CD4-positive, CD25-positive, alpha-beta regulatory T cell (primary cell): ENCODE measurements at regions not wholly inside any gene's neighbourhood (a gene's known extent, or its start where the extent isn't known, plus 50 kb on each side); places are given as distances from the start of the nearest gene placed in this dataset.

Source experiments
- ATAC-seq, 2 donors: fragments of 150-1000 bp; cut with Tn5 transposase; one replicate each; pipeline ENCODE4 v1.10.0; 2021; ENCODE audit warnings: low read depth in 2 of 2, moderate number of reproducible peaks in 2 of 2, moderate library complexity in 1 of 2
- DNase-seq, 3 donors: peaks; one replicate each; pipeline versions ENCODE4 v3.0.0 to v3.0.0-alpha.2; 2012 to 2022; ENCODE audit warnings: mixed read lengths in 1 of 3
- H3K27ac ChIP-seq: one replicate; pipeline ENCODE4 v1.7.0; 2013; ENCODE audit warnings: mild to moderate bottlenecking, low read length; ENCODE audit not compliant: insufficient read depth, poor library complexity, severe bottlenecking
- H3K27me3 ChIP-seq: one replicate; pipeline ENCODE4 v1.7.0; 2013; ENCODE audit warnings: low read length; ENCODE audit not compliant: control insufficient read depth, insufficient read depth
- H3K36me3 ChIP-seq: one replicate; pipeline ENCODE4 v1.7.0; 2013; ENCODE audit warnings: mild to moderate bottlenecking, low read length, moderate library complexity; ENCODE audit not compliant: control insufficient read depth, insufficient read depth
- H3K4me1 ChIP-seq: 2 replicates; pipeline ENCODE4 v1.7.0; 2013; ENCODE audit warnings: mild to moderate bottlenecking, low read length; ENCODE audit not compliant: insufficient read depth, control insufficient read depth, poor library complexity, severe bottlenecking
- H3K4me3 ChIP-seq: one replicate; pipeline ENCODE4 v1.7.0; 2013; ENCODE audit warnings: low read depth, mild to moderate bottlenecking, low read length, moderate library complexity
- H3K9me3 ChIP-seq, 2 experiments: 1 replicate in 1 of 2; 2 replicates in 1 of 2; pipeline ENCODE4 v1.7.0; 2013; ENCODE audit warnings: low read length in 2 of 2, mild to moderate bottlenecking in 1 of 2, moderate library complexity in 1 of 2; ENCODE audit not compliant: control insufficient read depth in 2 of 2
- H3K27ac Mint-ChIP-seq, 3 donors: one replicate each; pipeline ENCODE4 v1.8.0; 2020 to 2022; ENCODE audit warnings: mild to moderate bottlenecking in 3 of 3, mixed read lengths in 3 of 3, moderate library complexity in 2 of 3
- H3K27me3 Mint-ChIP-seq: one replicate; pipeline ENCODE4 v1.8.0; 2022; ENCODE audit warnings: mild to moderate bottlenecking, mixed read lengths
- H3K36me3 Mint-ChIP-seq: one replicate; pipeline ENCODE4 v1.8.0; 2020; ENCODE audit warnings: mixed read lengths
- H3K4me1 Mint-ChIP-seq, 4 donors: one replicate each; pipeline ENCODE4 v1.8.0; 2020 to 2022; ENCODE audit warnings: mixed read lengths in 4 of 4, mild to moderate bottlenecking in 1 of 4
- H3K4me3 Mint-ChIP-seq, 4 donors: one replicate each; pipeline ENCODE4 v1.8.0; 2020 to 2022; ENCODE audit warnings: mild to moderate bottlenecking in 4 of 4, mixed read lengths in 4 of 4, moderate library complexity in 3 of 4
- H3K9me3 Mint-ChIP-seq, 7 donors: one replicate each; pipeline ENCODE4 v1.8.0; 2020 to 2022; ENCODE audit warnings: mixed read lengths in 7 of 7, mild to moderate bottlenecking in 3 of 7, moderate library complexity in 2 of 7

GRCh38 chr6:106870824-106871717 is 103.5 kb downstream of the CD24 start:
- peaks cover 0 to 6% (median 0%) of the 10 kb centered on the region in 7 donors for H3K9me3 Mint-ChIP-seq
- Histone ChIP-seq H3K27ac (no peak overlapping the region), H3K4me3 (no peak overlapping the region), H3K36me3 (no peaks in the 10 kb centered on the region), H3K9me3 (peaks cover 0 to 3% of the 10 kb centered on the region in 2 experiments), H3K27me3 (no peaks in the 10 kb centered on the region), H3K4me1 (no peaks in the 10 kb centered on the region)
- no peaks in the 10 kb centered on the region for H3K4me1 Mint-ChIP-seq
- DNase-seq (no peak), ATAC-seq (no peak)
- H3K27me3 Mint-ChIP-seq, result peaks cover 10% of the 10 kb centered on the region
- no peak overlapping the region for H3K27ac Mint-ChIP-seq
- H3K4me3 Mint-ChIP-seq, result no peak overlapping the region
- no peaks in the 10 kb centered on the region for H3K36me3 Mint-ChIP-seq

- Mint-ChIP-seq H3K9me3 (peaks cover 0 to 6% (median 0%) of the 10 kb centered on the region in 7 donors), H3K27ac (no peak overlapping the region), H3K4me3 (no peak overlapping the region), H3K27me3 (peaks cover 10% of the 10 kb centered on the region), H3K36me3 (no peaks in the 10 kb centered on the region), H3K4me1 (no peaks in the 10 kb centered on the region)
- no peak overlapping the region for H3K4me3 ChIP-seq
- no peaks in the 10 kb centered on the region for H3K4me1 ChIP-seq
- no peak for DNase-seq
- H3K27me3 ChIP-seq, result no peaks in the 10 kb centered on the region
- H3K27ac ChIP-seq, result no peak overlapping the region
- ATAC-seq, result no peak
- H3K9me3 ChIP-seq, result no peaks in the 10 kb centered on the region
- H3K36me3 ChIP-seq, result no peaks in the 10 kb centered on the region
Observed at GRCh38 chr6:106870069-106870468, 104.5 kb downstream of the CD24 start.

GRCh38 chr6:106869203-106869602 is 105.3 kb downstream of the CD24 start:
- Histone ChIP-seq H3K9me3 (no peaks in the 10 kb centered on the region), H3K36me3 (no peaks in the 10 kb centered on the region), H3K27me3 (no peaks in the 10 kb centered on the region), H3K4me1 (no peaks in the 10 kb centered on the region), H3K27ac (no peak overlapping the region), H3K4me3 (no peak overlapping the region)
- Mint-ChIP-seq H3K27ac (no peak overlapping the region), H3K4me1 (no peaks in the 10 kb centered on the region), H3K4me3 (no peak overlapping the region), H3K9me3 (peaks cover 0 to 6% (median 0%) of the 10 kb centered on the region in 7 donors), H3K27me3 (peaks cover 10% of the 10 kb centered on the region), H3K36me3 (no peaks in the 10 kb centered on the region)
- DNase-seq (no peak), ATAC-seq (no peak)

GRCh38 chr6:106866875-106867658 is 107.5 kb downstream of the CD24 start:
- no peak overlapping the region for H3K27ac Mint-ChIP-seq
- Histone ChIP-seq H3K9me3 (no peaks in the 10 kb centered on the region), H3K27me3 (no peaks in the 10 kb centered on the region), H3K36me3 (no peaks in the 10 kb centered on the region), H3K4me1 (no peaks in the 10 kb centered on the region), H3K27ac (no peak overlapping the region), H3K4me3 (no peak overlapping the region)
- H3K9me3 Mint-ChIP-seq, result peaks cover 0 to 8% (median 4%) of the 10 kb centered on the region in 7 donors
- H3K36me3 Mint-ChIP-seq, result peaks cover 5% of the 10 kb centered on the region
- no peak overlapping the region for H3K4me3 Mint-ChIP-seq
- DNase-seq (no peak), ATAC-seq (no peak)
- peaks cover 5% of the 10 kb centered on the region for H3K27me3 Mint-ChIP-seq
- H3K4me1 Mint-ChIP-seq, result no peaks in the 10 kb centered on the region

GRCh38 chr6:106862858-106863257 is 111.7 kb downstream of the CD24 start:
- no peaks in the 10 kb centered on the region for H3K4me1 ChIP-seq
- H3K9me3 Mint-ChIP-seq, result peaks cover 2 to 11% (median 4%) of the 10 kb centered on the region in 7 donors
- no peak overlapping the region for H3K4me3 ChIP-seq
- no peaks in the 10 kb centered on the region for H3K4me1 Mint-ChIP-seq
- no peak overlapping the region for H3K27ac ChIP-seq
- no peak for DNase-seq
- no peaks in the 10 kb centered on the region for H3K36me3 ChIP-seq
- no peak overlapping the region for H3K4me3 Mint-ChIP-seq
- ATAC-seq, result no peak
- peaks cover 5% of the 10 kb centered on the region for H3K36me3 Mint-ChIP-seq
- H3K27ac Mint-ChIP-seq, result no peak overlapping the region
- H3K27me3 Mint-ChIP-seq, result peaks cover 5% of the 10 kb centered on the region
- peaks cover 0 to 2% of the 10 kb centered on the region in 2 experiments for H3K9me3 ChIP-seq
- H3K27me3 ChIP-seq, result no peaks in the 10 kb centered on the region

- H3K9me3 ChIP-seq, result peaks cover 0 to 2% of the 10 kb centered on the region in 2 experiments
- Mint-ChIP-seq H3K4me1 (no peaks in the 10 kb centered on the region), H3K27me3 (peaks cover 5% of the 10 kb centered on the region), H3K9me3 (peaks cover 2 to 11% (median 5%) of the 10 kb centered on the region in 7 donors), H3K4me3 (no peak overlapping the region), H3K27ac (no peak overlapping the region), H3K36me3 (peaks cover 5% of the 10 kb centered on the region)
- no peak overlapping the region for H3K27ac ChIP-seq
- ATAC-seq (no peak), DNase-seq (no peak)
- H3K27me3 ChIP-seq, result no peaks in the 10 kb centered on the region
- H3K4me3 ChIP-seq, result no peak overlapping the region
- H3K36me3 ChIP-seq, result no peaks in the 10 kb centered on the region
- H3K4me1 ChIP-seq, result no peaks in the 10 kb centered on the region
Observed at GRCh38 chr6:106860940-106861339, 113.6 kb downstream of the CD24 start.

- ATAC-seq, result no peak
- peaks cover 3% of the 10 kb centered on the region for H3K27me3 ChIP-seq
- H3K36me3 Mint-ChIP-seq, result peaks cover 5% of the 10 kb centered on the region
- H3K9me3 Mint-ChIP-seq, result peaks cover 2 to 11% (median 5%) of the 10 kb centered on the region in 7 donors
- no peak for DNase-seq
- no peak overlapping the region for H3K27ac ChIP-seq
- peaks cover 5% of the 10 kb centered on the region for H3K27me3 Mint-ChIP-seq
- H3K4me3 ChIP-seq, result no peak overlapping the region
- H3K36me3 ChIP-seq, result no peaks in the 10 kb centered on the region
- H3K9me3 ChIP-seq, result peaks cover 0 to 2% of the 10 kb centered on the region in 2 experiments
- H3K4me3 Mint-ChIP-seq, result no peak overlapping the region
- no peak overlapping the region for H3K27ac Mint-ChIP-seq
- H3K4me1 ChIP-seq, result no peaks in the 10 kb centered on the region
- H3K4me1 Mint-ChIP-seq, result no peaks in the 10 kb centered on the region
Observed at GRCh38 chr6:106858653-106859092, 115.9 kb downstream of the CD24 start.
